GM21528 (cell line): ENCODE measurements at regions not wholly inside any gene's neighbourhood (a gene's known extent, or its start where the extent isn't known, plus 50 kb on each side); places are given as distances from the start of the nearest gene placed in this dataset.

Experiments used
- ATAC-seq: cut with Tn5 transposase; IDR thresholded peaks from one replicate; pipeline ENCODE4 v1.9.1; 2021; ENCODE audit warnings: mild to moderate bottlenecking, moderate library complexity; ENCODE audit not compliant: unreplicated experiment, low FRiP score

DNA sequence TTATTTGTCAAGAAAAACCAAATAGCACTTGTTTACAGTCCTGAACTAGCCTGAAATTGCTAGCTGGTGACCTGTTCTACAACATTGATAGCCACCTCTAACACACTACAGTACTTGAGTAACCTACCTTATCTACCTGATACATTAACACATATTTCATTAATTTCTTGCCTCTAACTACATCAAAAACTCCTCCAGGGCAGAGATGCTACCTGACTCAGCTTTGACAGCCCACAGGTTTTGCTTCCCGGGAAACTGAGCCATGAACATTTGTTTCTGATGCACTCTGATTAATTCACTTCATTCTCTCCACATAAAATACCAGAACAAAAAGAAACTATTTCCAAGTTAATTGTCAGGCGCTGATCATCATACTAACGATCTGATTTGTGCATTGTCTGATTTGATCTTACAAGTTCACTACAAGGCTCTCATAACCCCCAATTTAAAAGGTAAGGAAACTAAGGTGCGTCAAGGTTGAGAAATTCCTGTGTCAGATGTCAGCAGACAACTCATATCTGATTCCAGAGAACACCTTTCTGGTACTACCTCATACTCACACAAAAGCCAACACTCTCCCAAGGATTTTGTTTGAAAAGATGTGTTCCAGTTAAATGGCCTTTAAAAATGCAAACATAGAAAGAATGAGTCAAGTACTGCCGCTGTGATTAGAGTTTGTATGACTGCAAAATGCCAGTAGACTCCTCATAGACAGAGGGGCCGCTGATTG is 768.7 kb downstream of the BCL11B start:
- no peak for ATAC-seq

DNA sequence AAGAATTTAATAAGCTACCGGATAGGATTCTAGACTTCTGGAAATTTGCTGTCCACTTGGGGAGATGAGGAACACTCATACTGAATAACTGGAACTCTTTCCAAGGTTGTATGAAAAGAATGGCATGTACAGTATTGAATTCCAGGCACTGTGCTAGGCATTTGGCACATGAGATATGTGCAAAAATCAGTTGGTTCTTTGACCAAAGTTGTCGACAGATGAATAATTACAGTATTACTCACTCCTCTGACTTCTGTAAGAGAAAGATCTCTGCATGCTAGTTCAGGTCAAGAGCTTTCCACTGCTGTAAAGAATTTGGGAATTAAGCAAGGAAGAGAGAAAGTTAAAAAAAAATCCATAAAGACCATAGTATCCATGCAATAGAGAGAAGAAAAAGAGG is 764.7 kb downstream of the BCL11B start:
- no peak for ATAC-seq

DNA sequence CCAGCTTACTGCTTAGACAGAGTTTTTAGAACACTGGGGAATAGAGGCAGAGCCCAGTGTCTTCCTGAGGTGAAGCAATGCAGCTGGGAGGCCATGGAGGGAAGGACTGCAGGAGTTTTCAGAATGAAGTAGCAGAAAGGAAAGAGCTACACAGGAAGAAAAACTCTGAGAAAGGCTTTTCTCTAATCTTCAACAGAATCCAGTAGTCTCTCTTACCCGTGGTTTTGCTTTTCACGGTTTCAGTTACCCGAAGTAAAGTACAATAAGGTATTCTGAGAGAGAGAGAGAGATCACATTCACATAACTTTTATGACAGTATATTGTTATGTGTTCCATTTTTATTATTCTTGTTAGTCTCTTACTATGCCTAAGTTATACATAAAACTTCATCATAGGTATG is 761.6 kb downstream of the BCL11B start:
- ATAC-seq: no peak

DNA sequence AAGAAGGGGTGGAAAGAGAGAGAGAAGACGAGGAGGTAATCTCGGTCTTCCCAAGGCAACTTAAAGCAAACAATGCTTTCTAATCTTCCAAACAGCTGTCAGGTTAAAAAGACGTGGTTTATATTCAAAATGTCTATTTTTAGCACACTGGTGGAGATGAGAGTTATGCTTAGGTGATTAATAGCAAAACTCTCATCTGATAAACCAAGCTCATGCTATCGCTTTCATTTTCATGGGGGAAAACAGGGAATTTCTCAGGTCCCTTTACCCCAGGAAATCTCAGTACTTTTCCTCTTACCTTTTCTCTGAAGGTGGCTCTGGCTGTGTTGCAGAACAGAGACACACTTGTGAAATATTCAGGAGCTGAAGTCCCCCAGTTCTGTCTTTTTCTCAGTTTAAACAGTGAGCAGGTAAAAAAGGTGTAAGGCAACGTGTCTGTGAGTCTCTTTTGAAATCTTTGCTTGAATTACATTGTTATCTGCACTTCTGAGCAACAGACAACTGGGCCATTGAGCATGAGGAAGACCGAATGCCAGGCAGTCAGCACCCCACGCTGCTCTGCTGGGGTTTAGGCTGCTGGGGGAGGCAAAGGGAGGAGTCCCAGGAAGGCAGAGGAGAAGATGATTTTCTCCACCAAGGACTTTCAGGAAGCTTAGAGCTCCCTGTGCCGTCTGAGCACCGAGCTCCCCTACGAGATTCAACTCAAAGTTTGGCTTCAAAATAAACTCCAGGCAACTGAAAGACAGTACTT is 759.3 kb downstream of the BCL11B start:
- ATAC-seq: no peak

DNA sequence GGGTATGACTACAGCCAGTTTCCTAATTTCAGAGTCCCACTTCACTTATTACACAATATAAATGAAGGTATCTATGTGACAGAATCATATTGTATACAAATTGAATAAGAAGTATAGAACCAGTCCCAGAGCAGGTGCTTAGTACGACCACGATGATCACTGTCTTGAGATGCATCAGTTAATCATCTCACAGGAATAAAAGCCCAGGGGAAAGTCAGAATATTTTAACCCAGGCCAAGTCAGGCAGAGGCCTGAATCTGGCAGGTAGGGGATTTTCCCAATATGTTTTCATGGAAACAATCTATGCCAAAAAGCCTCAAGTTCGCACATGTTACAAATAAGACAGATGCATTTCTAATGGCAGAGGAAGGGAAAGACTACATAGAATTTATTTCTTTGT is 758.4 kb downstream of the BCL11B start:
- no peak for ATAC-seq

DNA sequence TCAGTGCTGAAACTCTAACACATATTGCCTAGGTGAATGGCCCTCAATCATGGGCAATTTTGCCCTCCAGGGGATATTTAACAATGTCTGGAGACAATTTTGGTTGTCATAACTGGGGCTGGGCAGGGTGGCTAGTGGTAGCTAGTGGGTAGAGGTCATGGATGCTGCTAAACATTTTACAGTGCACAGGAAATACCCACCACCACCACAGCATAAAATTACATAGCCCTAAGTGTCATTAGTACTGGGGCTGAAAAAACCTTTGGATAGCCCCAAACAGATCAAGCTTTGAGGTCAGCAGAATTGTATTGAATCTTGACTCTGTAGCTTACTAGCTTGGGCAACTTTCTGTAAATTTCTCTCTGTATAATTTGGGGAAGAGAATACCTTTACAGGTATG is 758.0 kb downstream of the BCL11B start:
- ATAC-seq: no peak

DNA sequence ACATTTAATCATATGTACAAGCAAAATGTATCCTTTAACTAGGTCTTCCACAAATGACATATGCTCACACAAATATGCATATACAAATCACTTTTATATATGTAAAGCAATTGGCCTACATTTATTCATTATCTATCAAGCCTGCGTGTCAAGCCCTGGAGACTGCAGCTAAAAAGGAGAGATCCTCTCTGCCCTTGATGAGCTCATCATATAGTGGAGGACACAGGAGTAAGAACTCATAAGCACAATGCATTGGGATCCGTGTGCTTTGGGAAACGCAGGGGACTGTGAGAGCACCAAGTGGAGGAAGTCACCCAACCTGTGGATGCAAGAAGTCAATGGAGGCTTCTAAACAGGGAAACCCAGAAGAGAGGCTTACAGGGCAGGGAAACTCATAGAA is 735.7 kb downstream of the BCL11B start:
- no peak for ATAC-seq

DNA sequence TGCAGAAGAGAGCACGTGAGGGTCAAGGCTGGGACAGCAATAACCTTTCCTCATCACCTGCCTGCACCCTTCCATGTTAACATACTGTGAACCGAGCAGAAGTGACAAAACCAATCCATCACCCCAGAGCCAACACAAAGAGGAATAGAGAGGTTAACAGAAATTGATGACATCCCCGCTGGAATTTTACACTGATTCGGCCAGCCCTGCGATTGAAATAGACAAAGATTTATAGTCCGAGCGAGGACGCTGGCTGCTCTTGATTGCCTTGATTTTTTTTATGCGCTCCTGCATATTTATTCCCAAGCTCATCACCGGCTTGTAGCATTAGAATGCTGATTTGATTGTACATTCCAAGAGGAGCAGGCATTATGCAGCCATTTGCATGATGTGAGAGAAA is 729.7 kb downstream of the BCL11B start:
- no peak for ATAC-seq

DNA sequence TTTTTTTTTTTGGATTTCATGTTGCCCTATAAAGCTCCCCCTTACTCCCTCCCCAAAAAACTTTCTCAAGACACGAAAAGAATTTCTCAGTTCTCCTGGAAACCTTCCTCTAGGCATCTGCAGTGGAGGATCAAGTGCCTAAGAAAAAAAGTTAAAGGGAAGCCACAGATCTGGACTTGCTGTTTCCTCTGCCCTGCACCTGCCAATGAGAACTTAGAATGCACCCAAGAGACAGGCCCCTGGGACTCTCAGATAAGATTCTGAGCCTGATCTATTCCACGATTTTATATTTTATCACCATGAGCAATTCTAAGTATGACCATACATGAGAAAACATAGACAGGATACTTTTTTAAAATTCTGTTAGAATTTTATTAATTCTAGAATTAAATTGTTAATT is 728.9 kb downstream of the BCL11B start:
- no peak for ATAC-seq

DNA sequence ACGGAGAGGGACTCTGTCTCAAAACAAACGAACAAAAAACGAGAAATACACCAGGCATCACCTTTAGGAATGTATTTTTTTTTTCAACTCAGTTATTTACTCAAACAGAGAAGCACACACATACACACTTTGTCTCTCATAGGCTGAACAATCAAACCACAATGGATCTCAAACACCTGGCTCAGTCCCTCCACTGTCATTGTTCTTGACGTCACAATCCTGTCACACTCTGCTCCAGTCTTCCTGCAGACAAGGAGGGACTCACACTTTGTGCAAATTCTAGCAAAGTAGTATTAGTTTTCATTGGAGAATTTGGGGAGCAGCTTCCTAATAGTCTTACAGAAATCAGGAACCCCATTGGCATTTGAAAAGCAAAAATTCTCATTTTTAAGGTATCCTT is 727.8 kb downstream of the BCL11B start:
- no peak for ATAC-seq

DNA sequence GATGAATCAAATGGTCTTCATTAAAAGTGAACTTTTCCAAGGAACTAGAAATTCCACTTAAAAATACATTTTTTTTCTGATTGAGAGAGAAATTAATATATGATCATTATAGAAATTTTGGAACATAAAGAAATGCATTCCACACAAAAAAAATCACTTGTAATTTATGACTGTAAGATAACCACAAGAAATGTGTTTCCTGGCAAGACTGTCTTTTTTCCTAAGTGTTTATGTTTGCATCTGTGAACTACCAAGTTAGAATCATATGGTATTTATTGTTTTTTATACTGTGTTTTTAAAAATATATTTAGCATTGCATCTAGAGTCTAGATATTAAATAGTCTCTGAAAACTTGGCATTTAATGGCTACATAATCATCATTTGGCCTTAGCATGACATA is 726.8 kb downstream of the BCL11B start:
- no peak for ATAC-seq

DNA sequence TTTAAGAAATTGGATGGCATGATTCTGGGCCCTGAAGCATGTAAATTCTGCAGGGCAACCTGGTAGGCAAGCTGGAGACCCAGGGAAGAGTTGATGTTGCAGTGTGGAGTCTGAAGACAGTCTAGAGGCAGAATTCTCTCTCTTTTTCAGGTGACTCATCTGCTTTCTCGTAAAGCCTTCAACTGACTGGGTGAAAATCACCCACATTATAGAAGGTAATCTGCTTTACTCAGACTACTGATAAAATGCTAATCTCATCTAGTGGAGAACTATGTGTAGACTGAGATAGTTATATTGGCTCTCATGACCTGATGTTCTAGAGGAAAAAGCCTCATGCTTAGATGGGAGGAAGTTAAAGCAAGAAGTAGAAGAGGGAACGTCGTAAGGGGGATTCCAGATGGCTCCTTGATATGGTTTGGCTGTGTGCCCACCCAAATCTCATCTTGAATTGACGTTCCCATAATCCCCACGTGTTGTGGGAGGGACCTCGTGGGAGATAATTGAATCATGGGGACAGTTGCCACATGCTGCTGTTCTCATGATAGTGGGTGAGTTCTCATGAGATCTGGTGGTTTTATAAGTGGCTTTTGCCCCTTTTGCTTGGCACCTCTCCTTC is 723.8 kb downstream of the BCL11B start:
- ATAC-seq: no peak

DNA sequence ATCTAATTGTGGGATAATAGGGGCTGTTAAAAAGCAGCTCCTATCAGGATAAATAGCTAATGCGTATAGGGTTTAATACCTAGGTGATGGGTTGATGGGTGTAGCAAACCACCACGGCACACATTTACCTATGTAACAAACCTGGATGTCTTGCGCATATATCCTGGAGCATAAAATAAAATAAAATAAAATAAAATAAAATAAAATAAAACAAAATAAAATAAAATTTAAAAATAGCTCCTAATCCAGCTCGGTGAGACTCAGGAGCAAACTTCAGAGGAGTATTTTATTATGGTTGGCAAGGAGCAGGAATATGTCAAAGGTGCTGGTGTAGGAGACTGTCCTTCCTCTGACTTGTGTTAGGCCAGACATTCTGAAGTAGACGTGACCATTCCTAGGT is 721.0 kb downstream of the BCL11B start:
- no peak for ATAC-seq

DNA sequence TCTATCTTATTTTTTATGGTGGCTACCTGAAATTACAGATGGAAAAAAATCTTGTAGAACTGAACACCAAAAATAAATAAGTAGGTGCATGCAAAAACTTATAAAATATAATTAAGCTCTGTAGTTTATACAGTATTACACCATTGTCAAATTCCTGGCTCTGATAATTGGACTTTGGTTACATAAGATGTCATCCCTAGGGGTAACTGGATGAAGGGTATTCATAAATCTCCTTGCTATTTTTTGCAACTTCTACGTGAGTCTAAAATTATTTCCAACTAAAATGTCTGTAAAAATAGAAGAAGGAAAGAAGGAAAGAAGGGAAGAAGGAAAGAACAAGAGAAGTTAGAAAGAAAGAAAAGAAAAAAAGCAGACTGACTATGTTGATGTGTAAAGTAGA is 716.6 kb downstream of the BCL11B start:
- ATAC-seq: no peak

DNA sequence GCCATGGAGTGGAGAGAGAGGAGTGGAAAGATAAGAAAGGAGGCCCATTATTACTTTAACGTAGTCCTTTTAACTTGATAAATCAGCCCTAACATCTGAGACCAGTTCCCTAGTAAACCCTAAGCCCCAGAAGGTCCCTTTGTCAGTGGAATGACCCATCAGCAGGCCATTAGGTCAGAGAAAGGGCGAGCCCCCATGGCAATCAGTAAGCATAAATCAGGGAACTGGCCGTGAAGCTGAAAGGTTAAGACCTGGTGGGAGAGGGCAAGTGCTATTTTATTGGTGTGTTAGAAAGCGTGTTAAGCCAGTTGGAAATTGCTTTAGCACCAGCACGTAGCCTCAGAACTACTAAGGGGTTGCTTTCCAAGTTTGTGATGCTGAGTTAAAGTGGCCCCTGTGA is 708.0 kb downstream of the BCL11B start:
- ATAC-seq: no peak

DNA sequence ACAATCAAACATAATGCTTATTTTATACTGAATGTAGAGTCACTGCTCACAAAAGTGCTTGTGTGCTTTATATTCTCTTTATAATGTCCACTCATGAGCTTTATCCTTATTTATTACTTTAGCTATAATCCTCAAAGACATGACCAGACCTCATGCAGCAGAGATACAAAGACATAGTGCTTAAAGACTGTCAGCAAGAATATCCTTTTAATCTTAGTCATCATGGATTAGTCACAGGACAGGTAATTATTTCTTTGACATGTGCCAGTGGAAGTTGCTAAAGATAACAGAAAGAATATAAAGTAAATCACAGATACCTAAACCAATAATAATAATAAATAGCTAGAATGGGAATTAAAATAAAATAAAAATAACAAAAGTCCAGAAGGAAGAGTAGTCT is 707.5 kb downstream of the BCL11B start:
- ATAC-seq: no peak

DNA sequence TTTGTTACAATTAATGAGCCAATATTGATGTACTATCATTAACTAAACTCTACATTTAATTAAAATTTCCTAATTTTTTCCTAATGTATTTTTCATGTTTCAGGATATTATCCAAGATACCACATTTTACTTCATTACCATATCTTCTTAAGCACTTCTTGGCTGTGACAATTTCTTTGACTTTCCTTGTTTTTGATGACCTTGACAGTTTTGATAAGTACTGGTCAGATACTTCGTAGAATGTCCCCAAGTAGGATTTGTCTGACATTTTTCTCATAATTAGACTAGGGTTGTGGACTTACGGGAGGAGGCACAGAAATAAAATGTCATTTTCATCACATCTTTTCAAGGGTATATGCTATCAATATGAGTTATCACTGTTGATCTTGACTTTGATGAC is 700.9 kb downstream of the BCL11B start:
- no peak for ATAC-seq

DNA sequence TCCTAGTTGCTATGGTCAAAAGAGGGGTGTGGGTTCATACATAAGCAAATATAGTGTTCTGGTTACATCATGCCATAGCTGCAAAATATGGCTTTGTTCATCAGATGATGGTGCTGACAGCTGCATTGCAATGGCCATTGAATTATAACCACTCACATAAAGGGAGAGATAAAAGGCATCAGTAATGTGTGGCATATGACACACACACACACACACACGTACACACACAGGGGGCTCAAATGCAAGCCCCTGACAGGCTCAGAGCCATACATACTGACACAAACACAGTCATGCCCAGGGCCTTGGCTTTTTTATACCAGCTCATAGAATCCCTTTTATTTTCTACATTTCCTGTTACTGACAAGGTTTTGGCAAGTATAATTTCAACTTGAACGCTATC is 698.9 kb downstream of the BCL11B start:
- ATAC-seq: no peak

DNA sequence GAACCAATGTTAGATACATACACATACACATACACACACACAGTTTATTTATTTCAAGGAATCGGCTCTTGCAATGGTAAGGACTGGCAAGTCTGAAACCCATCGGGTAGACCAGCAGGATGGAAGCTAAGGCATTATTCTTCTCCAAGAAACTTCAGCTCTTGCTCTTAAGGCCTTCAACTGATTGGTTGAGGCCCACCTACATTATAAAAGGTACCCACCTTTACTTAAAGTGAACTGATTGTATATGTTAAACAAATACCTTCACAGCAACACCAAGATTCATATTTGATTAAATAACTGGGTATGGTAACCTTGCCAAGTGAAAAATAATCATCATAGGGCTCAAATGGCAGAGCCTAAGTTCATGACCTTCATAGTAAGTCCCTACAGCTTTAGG is 695.5 kb downstream of the BCL11B start:
- ATAC-seq: no peak

DNA sequence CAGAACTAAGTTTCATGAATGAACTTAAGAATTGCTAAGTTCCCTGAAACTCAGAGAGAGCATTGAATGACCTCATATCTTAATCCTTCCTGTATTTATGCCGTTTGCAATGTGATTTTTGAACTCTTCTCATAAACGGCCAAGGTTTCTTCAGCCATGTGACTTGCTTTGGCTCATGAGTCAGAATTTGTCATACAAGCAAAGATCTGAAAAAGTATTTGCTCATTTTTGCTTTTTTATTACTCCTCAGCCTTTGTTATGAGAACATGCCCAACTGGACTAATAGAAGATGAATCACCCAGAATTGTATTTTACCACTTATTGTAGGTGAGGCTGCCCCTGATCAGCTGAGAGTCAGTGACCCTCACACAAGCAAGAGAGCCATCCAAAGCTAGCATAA is 693.8 kb downstream of the BCL11B start:
- ATAC-seq: no peak

DNA sequence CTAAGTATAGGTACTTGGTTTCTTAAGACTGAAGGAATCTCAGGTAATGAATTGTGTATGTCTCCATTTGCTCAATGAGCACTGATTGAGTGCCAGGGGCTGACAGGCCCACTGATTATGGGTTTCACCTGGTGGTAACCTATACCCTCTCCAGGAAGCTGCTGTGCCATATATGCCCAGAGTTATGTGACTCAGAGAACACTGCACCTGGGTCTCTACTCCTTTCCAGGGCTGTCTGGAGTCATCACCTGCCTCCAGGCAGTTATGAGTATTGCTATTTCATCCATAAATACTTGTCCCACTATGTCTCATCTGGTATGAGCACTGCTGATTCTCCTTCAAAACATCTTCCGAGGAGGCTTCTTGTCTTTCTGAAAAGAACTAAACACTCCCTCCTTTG is 692.9 kb downstream of the BCL11B start:
- ATAC-seq: no peak

DNA sequence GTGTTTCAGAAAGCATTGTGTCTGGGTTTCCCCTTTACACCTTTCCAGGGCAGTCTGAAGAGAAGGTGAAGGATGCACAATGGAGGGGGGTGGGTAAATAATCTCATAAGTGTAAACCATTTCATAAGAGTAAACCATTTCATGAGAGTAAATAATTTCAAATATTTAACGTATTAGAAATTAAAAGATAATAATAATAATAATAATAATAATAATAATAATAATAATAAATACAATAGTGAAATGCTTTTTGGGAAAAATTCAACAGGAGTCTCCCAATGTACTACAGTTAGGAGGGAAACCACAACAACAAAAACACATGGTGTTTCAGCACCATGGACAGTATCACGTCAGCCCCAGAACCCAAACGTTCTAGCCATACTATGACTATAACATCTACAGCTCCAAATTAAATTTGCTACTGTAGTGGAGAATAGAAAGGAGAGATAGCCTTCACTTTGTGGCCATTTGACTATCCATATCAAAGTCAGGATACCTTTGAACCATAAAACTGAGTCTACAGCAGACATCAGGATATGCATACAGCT is 691.8 kb downstream of the BCL11B start:
- no peak for ATAC-seq
